SU-DHL-6 (cell line): ENCODE measurements at regions not wholly inside any gene's neighbourhood (a gene's known extent, or its start where the extent isn't known, plus 50 kb on each side); places are given as distances from the start of the nearest gene placed in this dataset.

Experiments used
- H2AFZ ChIP-seq: fragments of 200-600 bp; sonication (generic); 2 replicates; pipeline ENCODE4 v1.6.1; 2014; ENCODE audit warnings: low read depth, mild to moderate bottlenecking, moderate library complexity, mixed read lengths, antibody characterized with exemption, low read length; ENCODE audit not compliant: severe bottlenecking
- H3F3A ChIP-seq: fragments of 200-600 bp; shearing (Covaris generic); 2 replicates; pipeline ENCODE4 v1.6.0; 2016; ENCODE audit warnings: antibody characterized with exemption, mild to moderate bottlenecking; ENCODE audit not compliant: insufficient read depth
- H3K27ac ChIP-seq: fragments of 200-600 bp; sonication (generic); 2 replicates; pipeline ENCODE4 v1.5.1; 2016; ENCODE audit warnings: low read depth, mild to moderate bottlenecking, low read length, moderate library complexity, mixed read lengths
- H3K27me3 ChIP-seq: fragments of 200-600 bp; sonication (generic), shearing (Covaris generic); 2 replicates; pipeline ENCODE4 v1.6.0; 2014; ENCODE audit warnings: mild to moderate bottlenecking, low read length
- H3K36me3 ChIP-seq: fragments of 200-600 bp; sonication (generic); 2 replicates; pipeline ENCODE4 v1.6.1; 2014; ENCODE audit warnings: mild to moderate bottlenecking, low read length, mixed read lengths
- H3K4me2 ChIP-seq: fragments of 300-600, 200-600 bp; shearing (Covaris generic), sonication (generic); 2 replicates; pipeline ENCODE4 v1.6.0; 2014; ENCODE audit warnings: low read length, low read depth, mild to moderate bottlenecking; ENCODE audit not compliant: poor library complexity, severe bottlenecking
- H3K4me3 ChIP-seq: fragments of 200-600 bp; sonication (generic); 2 replicates; pipeline ENCODE4 v1.5.1; 2014; ENCODE audit warnings: antibody characterized with exemption, low read length, mild to moderate bottlenecking, mixed read lengths; ENCODE audit not compliant: insufficient read depth, poor library complexity, severe bottlenecking
- H3K79me2 ChIP-seq: fragments of 200-600 bp; sonication (generic); 2 replicates; pipeline ENCODE4 v1.6.1; 2014; ENCODE audit warnings: mild to moderate bottlenecking, low read length, moderate library complexity; ENCODE audit not compliant: insufficient read depth
- H3K9ac ChIP-seq: fragments of 200-600 bp; sonication (generic); 2 replicates; pipeline ENCODE4 v1.7.0; 2014; ENCODE audit warnings: mild to moderate bottlenecking, low read length
- H3K9me2 ChIP-seq: fragments of 200-600 bp; sonication (generic); replicated peaks from 2 replicates; pipeline ENCODE4 v1.6.1; 2014; ENCODE audit warnings: low read length; ENCODE audit not compliant: insufficient read depth
- H3K9me3 ChIP-seq: fragments of 200-600 bp; sonication (generic); 2 replicates; pipeline ENCODE4 v1.6.1; 2014; ENCODE audit warnings: low read length, mixed read lengths; ENCODE audit not compliant: insufficient read depth
- H4K20me1 ChIP-seq: fragments of 200-600 bp; sonication (generic); 2 replicates; pipeline ENCODE4 v1.6.1; 2014; ENCODE audit warnings: low read depth, mild to moderate bottlenecking, antibody characterized with exemption, low read length, moderate library complexity, mixed read lengths
- CTCF ChIP-seq: fragments of 200-600 bp; sonication (generic); IDR thresholded peaks from one replicate; pipeline ENCODE4 v1.5.1; 2017; ENCODE audit warnings: antibody characterized with exemption, mild to moderate bottlenecking, low read length, moderate library complexity; ENCODE audit not compliant: insufficient read depth, poor library complexity, severe bottlenecking
- EZH2phosphoT487 ChIP-seq: fragments of 200-600 bp; sonication (generic), shearing (Covaris generic); conservative IDR thresholded peaks from 2 replicates; pipeline ENCODE4 v1.6.1; 2018; ENCODE audit warnings: mild to moderate bottlenecking, antibody characterized with exemption, low read length, moderate library complexity, mixed read lengths

GRCh38 chr1:235045034-235045690, 83.5 kb downstream of the TOMM20 start:
- Histone ChIP-seq H3K27ac (no peak overlapping the region), H3K9me2 (no peaks in the 10 kb centered on the region), H3K27me3 (no peaks in the 10 kb centered on the region)

GRCh38 chr1:235043234-235043633, 85.4 kb downstream of the TOMM20 start:
- H3K27me3 ChIP-seq: no peaks in the 10 kb centered on the region
- H3K27ac ChIP-seq: no peak overlapping the region
- no peaks in the 10 kb centered on the region for H3K9me2 ChIP-seq
- no peaks in the 10 kb centered on the region for H3K36me3 ChIP-seq
- H3K9me3 ChIP-seq: no peaks in the 10 kb centered on the region
- H3F3A ChIP-seq: no peaks in the 10 kb centered on the region
- no peak overlapping the region for H3K9ac ChIP-seq
- H3K79me2 ChIP-seq: no peaks in the 10 kb centered on the region
- H4K20me1 ChIP-seq: no peaks in the 10 kb centered on the region
- H3K4me3 ChIP-seq: no peak overlapping the region
- H2AFZ ChIP-seq: no peak overlapping the region
- TF ChIP-seq EZH2phosphoT487: no peak
- TF ChIP-seq CTCF: no peak
- H3K4me2 ChIP-seq: no peak overlapping the region

More at GRCh38 chr1:235045034-235045690, 83.5 kb downstream of the TOMM20 start:
- Histone ChIP-seq H4K20me1 (no peaks in the 10 kb centered on the region), H3K9me3 (no peaks in the 10 kb centered on the region), H3K79me2 (no peaks in the 10 kb centered on the region), H3K9ac (no peak overlapping the region), H2AFZ (no peak overlapping the region), H3K4me3 (no peak overlapping the region), H3F3A (no peaks in the 10 kb centered on the region), H3K36me3 (no peaks in the 10 kb centered on the region), H3K4me2 (no peak overlapping the region)
- no peak for TF ChIP-seq EZH2phosphoT487
- TF ChIP-seq CTCF: no peak

GRCh38 chr1:235038701-235039100, 89.9 kb downstream of the TOMM20 start:
- no peak overlapping the region for H3K4me3 ChIP-seq
- no peaks in the 10 kb centered on the region for H3K36me3 ChIP-seq
- no peaks in the 10 kb centered on the region for H3K9me2 ChIP-seq
- H3K9me3 ChIP-seq: no peaks in the 10 kb centered on the region
- H3K27me3 ChIP-seq: no peaks in the 10 kb centered on the region
- H4K20me1 ChIP-seq: no peaks in the 10 kb centered on the region
- H3K9ac ChIP-seq: no peak overlapping the region
- no peak overlapping the region for H3K27ac ChIP-seq
- no peak overlapping the region for H3K4me2 ChIP-seq
- H2AFZ ChIP-seq: no peak overlapping the region
- TF ChIP-seq CTCF (no peak), EZH2phosphoT487 (no peak)
- H3F3A ChIP-seq: no peaks in the 10 kb centered on the region
- no peaks in the 10 kb centered on the region for H3K79me2 ChIP-seq
